Bronchial epithelial cell (primary cell): ENCODE measurements at regions not wholly inside any gene's neighbourhood (a gene's known extent, or its start where the extent isn't known, plus 50 kb on each side); places are given as distances from the start of the nearest gene placed in this dataset.

ENCODE experiments used
- DNase-seq: peaks from one replicate; pipeline ENCODE4 v3.0.0-alpha.2; 2010; ENCODE audit warnings: low read depth
- FAIRE-seq: peaks from 2 replicates; lab custom pipeline; 2011; peaks lifted over from hg19 to GRCh38; lab: Jason Lieb, UNC
- H3K27me3 ChIP-seq: 2 replicates; pipeline ENCODE4 v1.5.1; 2011; ENCODE audit warnings: low read length; ENCODE audit not compliant: control insufficient read depth, insufficient read depth
- H3K36me3 ChIP-seq: 2 replicates; pipeline ENCODE4 v1.5.1; 2011; ENCODE audit warnings: low read length; ENCODE audit not compliant: control insufficient read depth, insufficient read depth
- H3K4me3 ChIP-seq: 2 replicates; pipeline ENCODE4 v1.5.1; 2011; ENCODE audit warnings: mild to moderate bottlenecking, low read depth, low read length, control low read depth
- TF ChIP-seq, protein P1 (sequence below): IDR thresholded peaks from 2 replicates; pipeline ENCODE4 v1.5.1; 2011; ENCODE audit warnings: mild to moderate bottlenecking, moderate library complexity, low read length, control low read depth, inconsistent platforms; ENCODE audit not compliant: insufficient read depth, severe bottlenecking

DNA sequence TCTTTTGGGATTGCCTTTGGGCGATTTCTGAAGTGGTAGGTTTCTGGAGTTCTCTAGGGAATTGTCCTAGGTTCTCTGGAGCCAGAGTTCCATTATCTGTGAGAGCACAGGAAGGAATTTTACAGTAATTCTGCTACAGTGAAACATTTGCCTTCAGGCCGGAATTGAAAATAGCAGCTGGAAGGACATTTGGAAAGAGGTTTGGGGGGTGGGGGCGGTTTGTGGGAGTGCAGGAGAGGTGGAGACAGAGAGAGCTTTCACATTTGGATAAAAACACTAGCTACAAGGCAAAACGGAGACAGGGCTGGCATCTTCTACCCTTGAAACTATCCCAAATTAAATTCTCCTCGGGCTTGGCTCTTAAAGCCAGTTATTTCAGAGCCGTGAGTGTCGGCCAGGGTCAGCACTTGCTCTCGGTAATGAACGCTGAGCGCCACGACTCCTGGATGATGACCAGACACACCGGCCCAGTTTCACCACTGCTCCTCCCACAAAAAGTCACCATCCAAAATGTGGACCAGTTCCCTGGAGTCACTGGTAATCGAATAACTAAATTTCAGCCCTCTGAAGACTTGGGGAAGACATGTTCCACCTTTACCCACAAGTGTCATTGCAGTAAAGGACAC, 67.7 kb upstream of the TANC2 start:
- Histone ChIP-seq H3K4me3 (no peak overlapping the region), H3K27me3 (no peaks in the 10 kb centered on the region), H3K36me3 (no peaks in the 10 kb centered on the region)
- TF ChIP-seq, protein P1, sequence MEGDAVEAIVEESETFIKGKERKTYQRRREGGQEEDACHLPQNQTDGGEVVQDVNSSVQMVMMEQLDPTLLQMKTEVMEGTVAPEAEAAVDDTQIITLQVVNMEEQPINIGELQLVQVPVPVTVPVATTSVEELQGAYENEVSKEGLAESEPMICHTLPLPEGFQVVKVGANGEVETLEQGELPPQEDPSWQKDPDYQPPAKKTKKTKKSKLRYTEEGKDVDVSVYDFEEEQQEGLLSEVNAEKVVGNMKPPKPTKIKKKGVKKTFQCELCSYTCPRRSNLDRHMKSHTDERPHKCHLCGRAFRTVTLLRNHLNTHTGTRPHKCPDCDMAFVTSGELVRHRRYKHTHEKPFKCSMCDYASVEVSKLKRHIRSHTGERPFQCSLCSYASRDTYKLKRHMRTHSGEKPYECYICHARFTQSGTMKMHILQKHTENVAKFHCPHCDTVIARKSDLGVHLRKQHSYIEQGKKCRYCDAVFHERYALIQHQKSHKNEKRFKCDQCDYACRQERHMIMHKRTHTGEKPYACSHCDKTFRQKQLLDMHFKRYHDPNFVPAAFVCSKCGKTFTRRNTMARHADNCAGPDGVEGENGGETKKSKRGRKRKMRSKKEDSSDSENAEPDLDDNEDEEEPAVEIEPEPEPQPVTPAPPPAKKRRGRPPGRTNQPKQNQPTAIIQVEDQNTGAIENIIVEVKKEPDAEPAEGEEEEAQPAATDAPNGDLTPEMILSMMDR = no peak
- FAIRE-seq = no peak
- no peak for DNase-seq

DNA sequence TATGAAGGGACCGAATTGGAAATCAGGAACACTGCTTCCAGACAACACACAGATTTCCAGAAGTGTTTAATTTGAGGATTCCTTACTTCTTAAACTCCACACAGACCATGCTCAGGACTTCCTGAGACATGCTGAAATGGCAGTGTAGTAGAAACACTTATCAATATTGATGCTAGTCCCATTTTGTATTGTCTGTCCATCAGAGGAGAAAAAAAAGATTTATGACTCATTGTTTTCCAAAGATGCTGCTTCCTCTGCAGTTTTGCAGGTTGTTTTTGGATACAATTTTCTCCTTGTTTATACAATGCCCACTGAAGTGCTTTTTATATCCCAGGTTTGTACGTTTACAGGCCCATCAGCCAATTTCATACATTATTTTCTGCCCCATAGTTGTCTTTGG, 68.3 kb upstream of the TANC2 start:
- DNase-seq (peak; percentile 27), FAIRE-seq (no peak)
- TF ChIP-seq, protein P1 = no peak
- no peak overlapping the region for H3K4me3 ChIP-seq
- no peaks in the 10 kb centered on the region for H3K27me3 ChIP-seq
- H3K36me3 ChIP-seq = no peaks in the 10 kb centered on the region

DNA sequence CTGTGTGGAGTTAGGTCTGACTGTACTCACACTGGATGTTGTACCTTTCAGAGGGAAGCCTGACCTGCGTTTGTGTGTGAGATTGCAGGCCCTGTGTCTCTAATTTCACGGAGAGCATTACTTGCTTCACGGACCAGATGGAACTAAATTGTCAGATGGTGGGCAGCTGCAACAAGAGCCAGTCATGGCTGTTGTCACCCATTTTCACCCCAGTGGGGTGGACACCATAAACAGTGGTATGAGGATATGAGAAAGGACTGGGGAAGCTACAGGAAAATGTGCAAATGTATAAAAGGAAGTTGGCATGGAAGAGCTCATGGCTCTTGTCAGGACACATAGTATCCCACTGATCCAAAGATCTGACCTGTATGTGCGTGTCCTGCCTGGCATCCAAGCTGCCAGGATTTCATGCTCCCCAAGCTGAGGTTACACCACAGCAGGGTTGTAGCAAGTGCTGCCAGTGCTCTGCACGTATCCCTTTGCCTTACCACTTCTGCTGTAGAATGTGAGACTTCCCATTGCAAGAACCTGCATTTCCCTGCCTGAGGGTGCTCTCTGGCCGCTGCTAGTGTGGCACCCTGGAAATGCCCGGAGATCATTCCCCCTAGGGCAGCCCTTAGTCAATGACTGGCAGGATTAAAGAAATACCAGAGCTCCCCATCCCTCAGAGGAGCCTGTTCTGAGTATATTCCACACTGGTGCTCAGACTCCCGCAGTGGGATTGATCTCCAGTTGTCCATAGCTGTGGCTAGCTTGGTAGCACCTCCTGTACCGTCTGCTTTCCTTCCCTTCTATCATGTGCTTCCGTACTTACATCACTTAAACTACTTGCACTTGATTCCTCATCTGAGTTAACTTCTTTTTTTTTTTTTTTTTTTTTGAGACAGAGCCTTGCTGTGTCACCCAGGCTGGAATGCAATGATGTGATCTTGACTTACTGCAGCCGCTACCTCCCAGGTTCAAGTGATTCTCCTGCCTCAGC, 70.4 kb upstream of the TANC2 start:
- Histone ChIP-seq H3K4me3 (no peak overlapping the region), H3K36me3 (no peaks in the 10 kb centered on the region), H3K27me3 (no peaks in the 10 kb centered on the region)
- TF ChIP-seq, protein P1 = no peak
- FAIRE-seq (no peak), DNase-seq (peak; percentile 90)

DNA sequence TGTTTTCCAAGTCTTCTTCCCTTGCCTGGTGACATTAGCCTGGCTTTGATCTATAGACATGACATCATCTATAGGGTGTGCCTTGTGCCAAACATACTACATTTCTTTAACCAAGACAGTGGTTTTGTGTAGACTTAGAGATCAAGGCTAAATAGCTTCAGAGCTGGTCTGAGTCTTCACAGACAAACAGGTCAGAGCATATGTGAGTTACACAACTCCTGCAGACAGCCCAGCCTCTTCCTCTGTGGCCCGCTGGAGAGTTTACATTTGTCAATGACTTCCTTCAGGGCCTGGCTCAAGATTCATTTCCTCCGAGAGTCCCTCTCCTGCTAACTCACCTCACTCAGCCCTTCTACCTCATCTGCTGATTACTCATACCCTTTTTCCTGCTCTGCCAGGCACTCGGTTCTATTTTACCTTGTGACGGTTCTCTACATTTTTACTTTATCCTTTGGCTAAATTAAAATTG, 73.1 kb upstream of the TANC2 start:
- Histone ChIP-seq H3K27me3 (no peaks in the 10 kb centered on the region), H3K36me3 (no peaks in the 10 kb centered on the region), H3K4me3 (no peak overlapping the region)
- DNase-seq = peak; percentile 99
- FAIRE-seq = peak; percentile 98
- TF ChIP-seq, protein P1 = no peak

DNA sequence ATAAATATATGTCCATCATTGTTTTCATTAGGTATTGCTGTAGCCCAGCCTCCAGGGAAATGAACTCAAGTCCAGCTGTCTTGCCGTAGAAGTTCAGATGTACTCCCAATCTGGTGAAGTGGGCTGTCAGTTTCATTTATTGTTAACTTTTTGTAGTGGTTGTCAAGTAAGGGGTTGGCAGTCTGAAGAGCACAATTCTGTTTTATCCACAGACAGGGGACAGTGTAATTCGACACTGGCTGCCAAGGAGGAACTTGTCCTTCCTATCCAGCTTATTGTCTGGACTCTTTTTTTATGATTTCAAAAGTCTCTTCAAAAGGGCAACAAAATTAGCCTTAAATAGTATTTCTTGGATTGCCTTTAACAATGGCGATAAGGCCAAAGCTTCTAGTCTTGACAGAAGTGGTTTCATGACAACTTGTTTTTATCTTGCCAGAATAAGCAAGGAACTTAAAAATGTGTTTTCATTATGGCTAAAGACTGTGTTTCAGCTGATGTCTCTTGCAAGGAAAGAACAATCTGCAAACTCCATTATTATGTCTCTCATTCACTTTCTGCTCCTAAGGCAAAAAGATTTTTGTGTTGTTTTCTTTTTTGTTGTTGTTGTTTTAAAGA, 73.9 kb upstream of the TANC2 start:
- no peak for FAIRE-seq

More for the DNA sequence above, 73.9 kb upstream of the TANC2 start:
- Histone ChIP-seq H3K4me3 (no peak overlapping the region), H3K36me3 (no peaks in the 10 kb centered on the region), H3K27me3 (no peaks in the 10 kb centered on the region)
- DNase-seq = no peak
- TF ChIP-seq, protein P1 = no peak
